GM12878 (cell line): ENCODE measurements at regions not wholly inside any gene's neighbourhood (a gene's known extent, or its start where the extent isn't known, plus 50 kb on each side); places are given as distances from the start of the nearest gene placed in this dataset.

Experiments used
- ATF3 ChIP-seq: IDR thresholded peaks from 2 replicates; pipeline ENCODE4 v1.6.1; 2011; ENCODE audit warnings: low read depth, mild to moderate bottlenecking, low read length, moderate library complexity, borderline replicate concordance; ENCODE audit errors: extremely low read depth
- CTCF ChIP-seq, 3 experiments: IDR thresholded peaks in 2 of 3; conservative IDR thresholded peaks in 1 of 3; 2 replicates each; pipeline ENCODE4 v1.5.1; 2011; ENCODE audit warnings: low read depth in 3 of 3, low read length in 3 of 3, mild to moderate bottlenecking in 3 of 3, control low read depth in 2 of 3, moderate library complexity in 2 of 3, inconsistent platforms in 1 of 3, mixed read lengths in 1 of 3; ENCODE audit not compliant: control insufficient read depth in 2 of 3, insufficient read depth in 1 of 3; ENCODE audit errors: extremely low read depth in 1 of 3
- EZH2 ChIP-seq: IDR thresholded peaks from 2 replicates; pipeline ENCODE4 v1.6.1; 2012; ENCODE audit warnings: low read depth, mild to moderate bottlenecking, control low read depth, inconsistent platforms, low read length, borderline replicate concordance; ENCODE audit not compliant: control insufficient read depth
- GABPA ChIP-seq: IDR thresholded peaks from 2 replicates; pipeline ENCODE4 v1.6.1; 2014; ENCODE audit warnings: antibody characterized with exemption, low read depth, mild to moderate bottlenecking, inconsistent platforms
- HDAC2 ChIP-seq: fragments of 200-600 bp; sonication (generic); IDR thresholded peaks from 2 replicates; pipeline ENCODE4 v1.6.1; 2017
- KDM1A ChIP-seq: fragments of 200-600 bp; sonication (generic); IDR thresholded peaks from 2 replicates; pipeline ENCODE4 v1.6.1; 2016; ENCODE audit warnings: borderline replicate concordance
- PML ChIP-seq: IDR thresholded peaks from 2 replicates; pipeline ENCODE4 v1.6.1; 2012; ENCODE audit warnings: low read length, inconsistent platforms
- POLR2A ChIP-seq: IDR thresholded peaks from 2 replicates; pipeline ENCODE4 v1.6.1; 2011; ENCODE audit warnings: low read depth, mild to moderate bottlenecking, low read length
- POLR2AphosphoS5 ChIP-seq: IDR thresholded peaks from 2 replicates; pipeline ENCODE4 v1.6.1; 2011; ENCODE audit warnings: mild to moderate bottlenecking, low read length, inconsistent platforms
- TAF1 ChIP-seq: IDR thresholded peaks from 2 replicates; pipeline ENCODE4 v1.6.1; 2011; ENCODE audit warnings: mild to moderate bottlenecking, low read depth, low read length, borderline replicate concordance
- YY1 ChIP-seq: IDR thresholded peaks from 2 replicates; pipeline ENCODE4 v1.6.1; 2011; ENCODE audit warnings: low read depth, mild to moderate bottlenecking, low read length
- ZBED1 ChIP-seq: IDR thresholded peaks from 2 replicates; pipeline ENCODE4 v1.6.1; 2016; ENCODE audit warnings: borderline replicate concordance

GRCh38 chr2:234355808-234356365 lies 141.0 kb downstream of the ARL4C start:
- TF ChIP-seq POLR2AphosphoS5 (no peak), POLR2A (no peak), GABPA (no peak), CTCF (IDR thresholded peaks at IDR 0.05 in 2 of 3, conservative IDR thresholded peaks at IDR 0.05 in 1 of 3; ENCODE audit: control insufficient read depth in 2 of 3, extremely low read depth in 1 of 3, insufficient read depth in 1 of 3, low read depth in 3 of 3, low read length in 3 of 3) (no peak), TAF1 (no peak), PML (no peak), EZH2 (no peak), KDM1A (no peak), YY1 (no peak), ATF3 (no peak), HDAC2 (no peak), ZBED1 (no peak)
